HepG2 (cell line): ENCODE measurements at regions not wholly inside any gene's neighbourhood (a gene's known extent, or its start where the extent isn't known, plus 50 kb on each side); places are given as distances from the start of the nearest gene placed in this dataset.

Source experiments
- ATAC-seq: fragments of 200-7000 bp; cut with Tn5 transposase; 3 replicates; pipeline ENCODE4 v1.9.1; 2020; ENCODE audit warnings: mild to moderate bottlenecking, moderate library complexity
- BruUV-seq: library from RNA; stranded (reverse); fragments of 400-500 nt; replicated peaks from 2 replicates; lab custom pipeline; 2021; lab: Mats Ljungman, UMichigan
- CTCF ChIA-PET: fragments of 300-600 bp; formaldehyde crosslinking; extraction: SDS; loops from one replicate; lab custom pipeline; 2021; ENCODE audit warnings: low total read pairs, inconsistent platforms, low intra/inter-chr PET ratio; lab: Yijun Ruan, JAX
- POLR2A ChIA-PET: fragments of 350-600 bp; sonication (Branson Sonifier 250); formaldehyde crosslinking; loops from one replicate; lab custom pipeline; 2020; ENCODE audit warnings: antibody characterized with exemption, inconsistent platforms; lab: Yijun Ruan, JAX
- DNase-seq: peaks from one replicate; pipeline ENCODE4 v3.0.0-alpha.2; 2015; ENCODE audit warnings: low spot score
- FAIRE-seq: peaks from 3 replicates; lab custom pipeline; 2011; peaks lifted over from hg19 to GRCh38; lab: Jason Lieb, UNC
- H2AFZ ChIP-seq: one replicate; pipeline ENCODE4 v1.6.1; 2011; ENCODE audit warnings: low read length, inconsistent platforms
- H3K27ac ChIP-seq: fragments of 300-600 bp; 3 replicates; pipeline ENCODE4 v1.8.0; 2011; ENCODE audit warnings: mixed run types, mild to moderate bottlenecking, mixed read lengths, low read length, inconsistent platforms; ENCODE audit not compliant: insufficient read depth; ENCODE audit errors: extremely low read length
- H3K27me3 ChIP-seq, 2 experiments: fragments of 200-600 bp in 1 of 2; 2 replicates in 1 of 2; 3 replicates in 1 of 2; pipeline versions ENCODE4 v1.6.0 to v1.8.0; 2011; ENCODE audit warnings: low read length in 2 of 2, mild to moderate bottlenecking in 2 of 2, moderate library complexity in 2 of 2, inconsistent platforms in 1 of 2; ENCODE audit not compliant: insufficient read depth in 2 of 2, control insufficient read depth in 1 of 2
- H3K36me3 ChIP-seq, 2 experiments: fragments of 200-600 bp in 1 of 2; replicated peaks in 1 of 2; 2 replicates in 1 of 2; 3 replicates in 1 of 2; pipeline versions ENCODE4 v1.5.1 to v1.8.0; 2011; ENCODE audit warnings: low read length in 2 of 2, inconsistent platforms in 1 of 2; ENCODE audit not compliant: insufficient read depth in 2 of 2, control insufficient read depth in 1 of 2
- H3K4me1 ChIP-seq: 2 replicates; pipeline ENCODE4 v1.5.1; 2012; ENCODE audit warnings: low read length, inconsistent platforms; ENCODE audit not compliant: insufficient read depth
- H3K4me2 ChIP-seq: 2 replicates; pipeline ENCODE4 v1.6.0; 2011; ENCODE audit warnings: low read depth, low read length, inconsistent platforms
- H3K4me3 ChIP-seq, 3 experiments: fragments of 200-600 bp in 1 of 3; sonication (generic), shearing (Covaris generic) in 1 of 3; replicated peaks in 1 of 3; 2 replicates each; pipeline ENCODE4 v1.5.1; 2011 to 2016; ENCODE audit warnings: low read length in 3 of 3, inconsistent platforms in 2 of 3, low read depth in 2 of 3, mild to moderate bottlenecking in 2 of 3, control low read depth in 1 of 3, mixed read lengths in 1 of 3; ENCODE audit not compliant: insufficient read depth in 1 of 3
- H3K79me2 ChIP-seq: one replicate; pipeline ENCODE4 v1.6.1; 2011; ENCODE audit warnings: low read length, inconsistent platforms; ENCODE audit not compliant: insufficient read depth
- H3K9ac ChIP-seq: 2 replicates; pipeline ENCODE4 v1.6.0; 2011; ENCODE audit warnings: mild to moderate bottlenecking, low read depth, low read length, inconsistent platforms; ENCODE audit not compliant: insufficient read depth
- H3K9me3 ChIP-seq: 2 replicates; pipeline ENCODE4 v1.5.1; 2012; ENCODE audit warnings: mild to moderate bottlenecking, low read length
- H4K20me1 ChIP-seq: 2 replicates; pipeline ENCODE4 v1.6.0; 2011; ENCODE audit warnings: inconsistent platforms, mild to moderate bottlenecking, low read length, moderate library complexity; ENCODE audit not compliant: insufficient read depth
- FOXO4 ChIP-seq: sonication (generic); formaldehyde crosslinking; conservative IDR thresholded peaks from 2 replicates; pipeline ENCODE4 v1.8.1; 2023; ENCODE audit warnings: missing genetic modification reagents
- HMGA1 ChIP-seq: sonication (generic); formaldehyde crosslinking; conservative IDR thresholded peaks from 2 replicates; pipeline ENCODE4 v1.4.0; 2020; ENCODE audit warnings: missing genetic modification reagents
- RBFOX2 ChIP-seq: fragments of 200-400 bp; formaldehyde crosslinking; IDR thresholded peaks from 2 replicates; pipeline ENCODE4 v1.6.1; 2017; ENCODE audit warnings: low read depth, mild to moderate bottlenecking, low read length
- RBM22 ChIP-seq: fragments of 200-400 bp; formaldehyde crosslinking; optimal IDR thresholded peaks from 2 replicates; pipeline ENCODE3; 2017; ENCODE audit warnings: mild to moderate bottlenecking, low read length, moderate library complexity
- TEAD3 ChIP-seq: optimal IDR thresholded peaks from 2 replicates; pipeline ENCODE3; 2016; ENCODE audit warnings: borderline replicate concordance
- TRAFD1 ChIP-seq: sonication (generic); formaldehyde crosslinking; IDR thresholded peaks from 2 replicates; pipeline ENCODE4 v1.5.1; 2020; ENCODE audit warnings: missing genetic modification reagents, mild to moderate bottlenecking, borderline replicate concordance
- ZNF224 ChIP-seq: sonication (generic); formaldehyde crosslinking; IDR thresholded peaks from 2 replicates; pipeline ENCODE4 v1.5.0; 2020; ENCODE audit warnings: mild to moderate bottlenecking, missing genetic modification reagents
- ZNF282 ChIP-seq: fragments of 450-650 bp; IDR thresholded peaks from 2 replicates; pipeline ENCODE4 v1.6.1; 2018; ENCODE audit not compliant: partially characterized antibody
- ZNF713 ChIP-seq: sonication (generic); formaldehyde crosslinking; IDR thresholded peaks from 2 replicates; pipeline ENCODE4 v1.4.0; 2020; ENCODE audit warnings: mild to moderate bottlenecking, missing genetic modification reagents
- ZNF746 ChIP-seq: sonication (generic); formaldehyde crosslinking; IDR thresholded peaks from 2 replicates; pipeline ENCODE4 v1.8.0; 2022; ENCODE audit warnings: mild to moderate bottlenecking, missing genetic modification reagents
- ZNF879 ChIP-seq: sonication (generic); formaldehyde crosslinking; IDR thresholded peaks from 2 replicates; pipeline ENCODE4 v1.8.1; 2023; ENCODE audit warnings: missing genetic modification reagents
- WGBS: methylation state at CpG from one replicate; pipeline ENCODE4 v1.1.6; 2017; ENCODE audit warnings: low lambda C conversion rate; 5-methylcytosine and 5-hydroxymethylcytosine counted together
- in situ Hi-C: cut with HindIII; loops from 2 replicates; pipeline ENCODE4 v1.10.0; 2017; ENCODE audit warnings: low pct_unique_long_range_greater_than_20kb; ENCODE audit not compliant: extremely low pct_ligation_motif_present
- intact Hi-C: fragments of 100-400 bp; cut with micrococcal nuclease; formaldehyde crosslinking; loops from one replicate; pipeline ENCODE4 v1.10.0; 2022; ENCODE audit not compliant: unreplicated experiment

- in situ Hi-C loops: no loop called here
- Histone ChIP-seq H3K4me2 (no peak overlapping the region), H3K27me3 (0 out of 5 replicates have a peak, but pooled peaks cover 0 to 7% of the 10 kb centered on the region in 2 experiments), H3K4me1 (no peaks in the 10 kb centered on the region), H2AFZ (no peak overlapping the region), H3K27ac (no peak overlapping the region), H3K9me3 (no peaks in the 10 kb centered on the region), H4K20me1 (no peaks in the 10 kb centered on the region), H3K9ac (no peak overlapping the region), H3K36me3 (no peaks in the 10 kb centered on the region), H3K4me3 (no peak overlapping the region), H3K79me2 (no peaks in the 10 kb centered on the region)
- WGBS: 0% methylated on average over 2 of the region's 3 CpGs
- BruUV-seq: no TSS peak
- TF ChIP-seq ZNF746 (CRISPR knock-in tag): no peak
- TF ChIP-seq RBFOX2: no peak
- TF ChIP-seq ZNF224 (CRISPR knock-in tag): no peak
- no peak for TF ChIP-seq FOXO4
- no peak for TF ChIP-seq ZNF282
- no peak for TF ChIP-seq ZNF713 (CRISPR knock-in tag)
- no peak for TF ChIP-seq ZNF879 (CRISPR knock-in tag)
- no peak for TF ChIP-seq TEAD3 (CRISPR knock-in tag)
- TF ChIP-seq TRAFD1 (CRISPR knock-in tag): no peak
- TF ChIP-seq HMGA1 (CRISPR knock-in tag): no peak
- TF ChIP-seq RBM22: no peak
- no peak for ATAC-seq
- no peak for DNase-seq
- intact Hi-C loops: no loop called here
- ChIA-PET CTCF (no interaction called here), POLR2A (no interaction called here)
- no peak for FAIRE-seq
Observed at GRCh38 chr22:26097840-26098239, 71.4 kb upstream of the SEZ6L start.
